Prostate gland (tissue), 2 donors: ENCODE measurements at regions not wholly inside any gene's neighbourhood (a gene's known extent, or its start where the extent isn't known, plus 50 kb on each side); places are given as distances from the start of the nearest gene placed in this dataset.

Experiments
- POLR2A ChIP-seq: fragments of 450-650 bp; IDR thresholded peaks from one replicate; pipeline ENCODE4 v1.6.1; 2016; ENCODE audit warnings: antibody characterized with exemption, mild to moderate bottlenecking
- TF ChIP-seq, protein P1 (sequence below), 4 experiments: fragments of 200-600 bp in 2 of 4; fragments of 450-650 bp in 2 of 4; sonication (generic) in 2 of 4; IDR thresholded peaks; 1 replicate in 3 of 4; 2 replicates in 1 of 4; pipeline ENCODE4 v1.5.1; 2016 to 2019; ENCODE audit warnings: antibody characterized with exemption in 4 of 4, mild to moderate bottlenecking in 2 of 4, moderate library complexity in 2 of 4

DNA sequence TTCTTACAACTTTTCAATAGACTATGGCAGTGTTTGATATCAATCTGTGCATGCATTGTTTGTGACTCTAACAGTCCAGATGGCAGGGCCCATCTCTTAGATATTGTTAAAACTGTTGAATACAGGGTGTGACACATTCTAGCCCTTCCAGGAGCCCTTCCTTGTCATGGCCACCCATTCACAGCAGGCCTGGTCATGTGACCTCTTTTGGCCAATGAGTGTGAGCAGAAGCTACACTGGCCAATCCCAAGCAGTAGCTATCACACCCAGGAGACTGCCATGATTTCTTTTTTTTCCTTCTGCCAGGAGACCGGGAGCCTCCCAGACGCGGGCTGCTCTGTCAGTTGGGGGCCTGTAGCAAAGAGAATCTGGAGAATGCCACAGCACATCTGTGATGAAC is 655.4 kb upstream of the MKI67 start:
- no peak for TF ChIP-seq POLR2A
- TF ChIP-seq, protein P1, sequence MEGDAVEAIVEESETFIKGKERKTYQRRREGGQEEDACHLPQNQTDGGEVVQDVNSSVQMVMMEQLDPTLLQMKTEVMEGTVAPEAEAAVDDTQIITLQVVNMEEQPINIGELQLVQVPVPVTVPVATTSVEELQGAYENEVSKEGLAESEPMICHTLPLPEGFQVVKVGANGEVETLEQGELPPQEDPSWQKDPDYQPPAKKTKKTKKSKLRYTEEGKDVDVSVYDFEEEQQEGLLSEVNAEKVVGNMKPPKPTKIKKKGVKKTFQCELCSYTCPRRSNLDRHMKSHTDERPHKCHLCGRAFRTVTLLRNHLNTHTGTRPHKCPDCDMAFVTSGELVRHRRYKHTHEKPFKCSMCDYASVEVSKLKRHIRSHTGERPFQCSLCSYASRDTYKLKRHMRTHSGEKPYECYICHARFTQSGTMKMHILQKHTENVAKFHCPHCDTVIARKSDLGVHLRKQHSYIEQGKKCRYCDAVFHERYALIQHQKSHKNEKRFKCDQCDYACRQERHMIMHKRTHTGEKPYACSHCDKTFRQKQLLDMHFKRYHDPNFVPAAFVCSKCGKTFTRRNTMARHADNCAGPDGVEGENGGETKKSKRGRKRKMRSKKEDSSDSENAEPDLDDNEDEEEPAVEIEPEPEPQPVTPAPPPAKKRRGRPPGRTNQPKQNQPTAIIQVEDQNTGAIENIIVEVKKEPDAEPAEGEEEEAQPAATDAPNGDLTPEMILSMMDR (IDR thresholded peaks at IDR 0.05), result no peak
